ENCODE measurements at regions not wholly inside any gene's neighbourhood (a gene's known extent, or its start where the extent isn't known, plus 50 kb on each side); places are given as distances from the start of the nearest gene placed in this dataset.

DNA sequence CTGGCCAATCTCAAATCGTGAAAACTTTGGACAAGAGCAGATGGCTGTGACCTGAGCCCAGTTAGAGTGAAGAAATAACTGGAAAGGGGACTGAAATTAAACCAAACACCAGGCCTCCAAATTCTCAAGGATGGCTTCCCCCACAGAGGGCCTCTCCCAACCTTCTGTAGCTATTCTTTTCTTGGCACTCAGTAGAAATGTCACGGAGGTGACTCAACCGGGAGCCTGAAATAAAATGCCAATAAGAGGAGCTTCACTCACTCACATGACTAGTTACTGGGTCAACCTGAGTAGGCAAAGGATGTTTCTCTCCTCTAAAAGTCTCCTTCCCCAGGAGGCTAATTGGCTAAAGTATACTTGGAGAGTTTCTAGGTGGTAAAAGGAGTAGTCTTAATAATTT, 230.7 kb downstream of the MAF start (continued):
- TF ChIP-seq TEAD4 (IDR thresholded peaks at IDR 0.05; ENCODE audit: low read depth, low read length): no peak
- TF ChIP-seq TAF1 (IDR thresholded peaks at IDR 0.05; ENCODE audit: low read depth, low read length): no peak
- TF ChIP-seq HDAC2 (IDR thresholded peaks at IDR 0.05; ENCODE audit: borderline replicate concordance in 1 of 2, low read depth in 2 of 2, low read length in 2 of 2): no peak
- TF ChIP-seq, protein P1, sequence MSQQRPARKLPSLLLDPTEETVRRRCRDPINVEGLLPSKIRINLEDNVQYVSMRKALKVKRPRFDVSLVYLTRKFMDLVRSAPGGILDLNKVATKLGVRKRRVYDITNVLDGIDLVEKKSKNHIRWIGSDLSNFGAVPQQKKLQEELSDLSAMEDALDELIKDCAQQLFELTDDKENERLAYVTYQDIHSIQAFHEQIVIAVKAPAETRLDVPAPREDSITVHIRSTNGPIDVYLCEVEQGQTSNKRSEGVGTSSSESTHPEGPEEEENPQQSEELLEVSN (IDR thresholded peaks at IDR 0.05): no peak
- TF ChIP-seq CEBPB (IDR thresholded peaks at IDR 0.05; ENCODE audit: low read depth, low read length): no peak
- TF ChIP-seq RFX5 (IDR thresholded peaks at IDR 0.05; ENCODE audit: borderline replicate concordance, low read depth, low read length): no peak
- TF ChIP-seq POU5F1 (IDR thresholded peaks at IDR 0.05; ENCODE audit: low read depth, low read length): no peak
- no peak for TF ChIP-seq SP4 (IDR thresholded peaks at IDR 0.05; ENCODE audit: low read length)

Measured in H1 (cell line).